Gastrocnemius medialis (tissue), 4 donors: ENCODE measurements at regions not wholly inside any gene's neighbourhood (a gene's known extent, or its start where the extent isn't known, plus 50 kb on each side); places are given as distances from the start of the nearest gene placed in this dataset.

ENCODE experiments used
- CTCF ChIP-seq, 5 experiments: fragments of 450-650 bp in 3 of 5; fragments of 200-600 bp in 2 of 5; sonication (generic) in 2 of 5; IDR thresholded peaks in 4 of 5; conservative IDR thresholded peaks in 1 of 5; 1 replicate in 4 of 5; 2 replicates in 1 of 5; pipeline ENCODE4 v1.5.1; 2016 to 2019; ENCODE audit warnings: antibody characterized with exemption in 5 of 5, mild to moderate bottlenecking in 3 of 5, moderate library complexity in 3 of 5
- POLR2A ChIP-seq, 2 donors: fragments of 450-650 bp; IDR thresholded peaks; one replicate each; pipeline ENCODE4 v1.6.1; 2017; ENCODE audit warnings: antibody characterized with exemption in 2 of 2, mild to moderate bottlenecking in 2 of 2, moderate library complexity in 2 of 2

- no peak for TF ChIP-seq CTCF (IDR thresholded peaks at IDR 0.05 in 4 of 5, conservative IDR thresholded peaks at IDR 0.05 in 1 of 5)
- TF ChIP-seq POLR2A (IDR thresholded peaks at IDR 0.05) = no peak
Observed at GRCh38 chr18:73119574-73119973, 251.8 kb upstream of the NETO1 start.
